ENCODE measurements at regions not wholly inside any gene's neighbourhood (a gene's known extent, or its start where the extent isn't known, plus 50 kb on each side); places are given as distances from the start of the nearest gene placed in this dataset.

- H3K4me3 ChIP-seq (ENCODE audit: low read length), result no peak overlapping the region
- no peaks in the 10 kb centered on the region for H3K36me3 ChIP-seq (ENCODE audit: control insufficient read depth, insufficient read depth, low read length)
- no peaks in the 10 kb centered on the region for H3K4me1 ChIP-seq (ENCODE audit: control insufficient read depth, insufficient read depth, low read length)
- no peak for DNase-seq (ENCODE audit: low read depth, low spot score)
- WGBS (ENCODE audit: insufficient coverage, insufficient read length), result no CpG with 5 or more reads among the region's 5 CpGs
- H3K27ac ChIP-seq (ENCODE audit: low read length), result no peak overlapping the region
- no peaks in the 10 kb centered on the region for H3K9me3 ChIP-seq (ENCODE audit: control insufficient read depth, insufficient read depth, low read length)
- H3K27me3 ChIP-seq (ENCODE audit: control insufficient read depth, insufficient read depth, low read length), result no peaks in the 10 kb centered on the region
Measured at GRCh38 chr13:55567721-55568625, 1572.7 kb upstream of the PRR20A start.

GRCh38 chr13:55569082-55569481 is 1571.6 kb upstream of the PRR20A start:
- H3K36me3 ChIP-seq (ENCODE audit: control insufficient read depth, insufficient read depth, low read length), result no peaks in the 10 kb centered on the region
- H3K4me1 ChIP-seq (ENCODE audit: control insufficient read depth, insufficient read depth, low read length), result no peaks in the 10 kb centered on the region
- H3K27me3 ChIP-seq (ENCODE audit: control insufficient read depth, insufficient read depth, low read length), result no peaks in the 10 kb centered on the region
- H3K9me3 ChIP-seq (ENCODE audit: control insufficient read depth, insufficient read depth, low read length), result no peaks in the 10 kb centered on the region
- no peak overlapping the region for H3K27ac ChIP-seq (ENCODE audit: low read length)
- DNase-seq (ENCODE audit: low read depth, low spot score), result no peak
- no peak overlapping the region for H3K4me3 ChIP-seq (ENCODE audit: low read length)

- H3K4me3 ChIP-seq (ENCODE audit: low read length), result no peak overlapping the region
- H3K4me1 ChIP-seq (ENCODE audit: control insufficient read depth, insufficient read depth, low read length), result no peaks in the 10 kb centered on the region
- no peaks in the 10 kb centered on the region for H3K27me3 ChIP-seq (ENCODE audit: control insufficient read depth, insufficient read depth, low read length)
- no peak overlapping the region for H3K27ac ChIP-seq (ENCODE audit: low read length)
- no peaks in the 10 kb centered on the region for H3K9me3 ChIP-seq (ENCODE audit: control insufficient read depth, insufficient read depth, low read length)
- no peaks in the 10 kb centered on the region for H3K36me3 ChIP-seq (ENCODE audit: control insufficient read depth, insufficient read depth, low read length)
- no peak for DNase-seq (ENCODE audit: low read depth, low spot score)
Measured at GRCh38 chr13:55569514-55569913, 1571.2 kb upstream of the PRR20A start.

GRCh38 chr13:55570371-55570770 is 1570.3 kb upstream of the PRR20A start:
- no peak overlapping the region for H3K27ac ChIP-seq (ENCODE audit: low read length)
- H3K4me1 ChIP-seq (ENCODE audit: control insufficient read depth, insufficient read depth, low read length), result no peaks in the 10 kb centered on the region
- no peaks in the 10 kb centered on the region for H3K36me3 ChIP-seq (ENCODE audit: control insufficient read depth, insufficient read depth, low read length)
- H3K27me3 ChIP-seq (ENCODE audit: control insufficient read depth, insufficient read depth, low read length), result no peaks in the 10 kb centered on the region
- no CpG with 5 or more reads among the region's 1 CpG for whole genome bisulfite sequencing (ENCODE audit: insufficient coverage, insufficient read length)
- H3K9me3 ChIP-seq (ENCODE audit: control insufficient read depth, insufficient read depth, low read length), result no peaks in the 10 kb centered on the region
- no peak overlapping the region for H3K4me3 ChIP-seq (ENCODE audit: low read length)
- no peak for DNase-seq (ENCODE audit: low read depth, low spot score)

- Histone ChIP-seq H3K9me3 (ENCODE audit: control insufficient read depth, insufficient read depth, low read length) (no peaks in the 10 kb centered on the region), H3K4me1 (ENCODE audit: control insufficient read depth, insufficient read depth, low read length) (no peaks in the 10 kb centered on the region), H3K27ac (ENCODE audit: low read length) (no peak overlapping the region), H3K36me3 (ENCODE audit: control insufficient read depth, insufficient read depth, low read length) (peaks cover 3% of the 10 kb centered on the region; the same call in 1 of the 2 replicates), H3K4me3 (ENCODE audit: low read length) (no peak overlapping the region), H3K27me3 (ENCODE audit: control insufficient read depth, insufficient read depth, low read length) (no peaks in the 10 kb centered on the region)
- DNase-seq (ENCODE audit: low read depth, low spot score), result no peak
- WGBS (ENCODE audit: insufficient coverage, insufficient read length), result no CpG with 5 or more reads among the region's 2 CpGs
Measured at GRCh38 chr13:55571237-55571867, 1569.4 kb upstream of the PRR20A start.

GRCh38 chr13:55572408-55572807 is 1568.3 kb upstream of the PRR20A start:
- no peaks in the 10 kb centered on the region for H3K9me3 ChIP-seq (ENCODE audit: control insufficient read depth, insufficient read depth, low read length)
- no peaks in the 10 kb centered on the region for H3K4me1 ChIP-seq (ENCODE audit: control insufficient read depth, insufficient read depth, low read length)
- no peak for DNase-seq (ENCODE audit: low read depth, low spot score)
- no peak overlapping the region for H3K4me3 ChIP-seq (ENCODE audit: low read length)
- no peaks in the 10 kb centered on the region for H3K27me3 ChIP-seq (ENCODE audit: control insufficient read depth, insufficient read depth, low read length)
- no peak overlapping the region for H3K27ac ChIP-seq (ENCODE audit: low read length)
- H3K36me3 ChIP-seq (ENCODE audit: control insufficient read depth, insufficient read depth, low read length), result peaks cover 14% of the 10 kb centered on the region

- no peak overlapping the region for H3K4me3 ChIP-seq (ENCODE audit: low read length)
- no peak overlapping the region for H3K27ac ChIP-seq (ENCODE audit: low read length)
- H3K9me3 ChIP-seq (ENCODE audit: control insufficient read depth, insufficient read depth, low read length), result no peaks in the 10 kb centered on the region
- no peaks in the 10 kb centered on the region for H3K27me3 ChIP-seq (ENCODE audit: control insufficient read depth, insufficient read depth, low read length)
- no CpG with 5 or more reads among the region's 2 CpGs for WGBS (ENCODE audit: insufficient coverage, insufficient read length)
- DNase-seq (ENCODE audit: low read depth, low spot score), result no peak
- H3K4me1 ChIP-seq (ENCODE audit: control insufficient read depth, insufficient read depth, low read length), result no peaks in the 10 kb centered on the region
- H3K36me3 ChIP-seq (ENCODE audit: control insufficient read depth, insufficient read depth, low read length), result peaks cover 19% of the 10 kb centered on the region
Measured at GRCh38 chr13:55572862-55573261, 1567.9 kb upstream of the PRR20A start.

GRCh38 chr13:55573565-55573964 is 1567.2 kb upstream of the PRR20A start:
- H3K4me1 ChIP-seq (ENCODE audit: control insufficient read depth, insufficient read depth, low read length), result no peaks in the 10 kb centered on the region

GRCh38 chr13:55576389-55576788 is 1564.3 kb upstream of the PRR20A start:
- Histone ChIP-seq H3K36me3 (ENCODE audit: control insufficient read depth, insufficient read depth, low read length) (peaks cover 25% of the 10 kb centered on the region), H3K4me3 (ENCODE audit: low read length) (peak overlapping the region; percentile 33; the same call in 1 of the 2 replicates)

More at GRCh38 chr13:55573565-55573964, 1567.2 kb upstream of the PRR20A start:
- no peak overlapping the region for H3K27ac ChIP-seq (ENCODE audit: low read length)
- DNase-seq (ENCODE audit: low read depth, low spot score), result no peak
- H3K27me3 ChIP-seq (ENCODE audit: control insufficient read depth, insufficient read depth, low read length), result no peaks in the 10 kb centered on the region
- no peaks in the 10 kb centered on the region for H3K9me3 ChIP-seq (ENCODE audit: control insufficient read depth, insufficient read depth, low read length)
- H3K36me3 ChIP-seq (ENCODE audit: control insufficient read depth, insufficient read depth, low read length), result peaks cover 21% of the 10 kb centered on the region
- no peak overlapping the region for H3K4me3 ChIP-seq (ENCODE audit: low read length)

GRCh38 chr13:55577082-55577846 is 1563.5 kb upstream of the PRR20A start:
- Histone ChIP-seq H3K9me3 (ENCODE audit: control insufficient read depth, insufficient read depth, low read length) (no peaks in the 10 kb centered on the region), H3K4me3 (ENCODE audit: low read length) (peak overlapping the region; percentile 33; the same call in 1 of the 2 replicates), H3K4me1 (ENCODE audit: control insufficient read depth, insufficient read depth, low read length) (no peaks in the 10 kb centered on the region), H3K27me3 (ENCODE audit: control insufficient read depth, insufficient read depth, low read length) (no peaks in the 10 kb centered on the region), H3K27ac (ENCODE audit: low read length) (peak overlapping the region; percentile 25), H3K36me3 (ENCODE audit: control insufficient read depth, insufficient read depth, low read length) (peaks cover 25% of the 10 kb centered on the region)
- DNase-seq (ENCODE audit: low read depth, low spot score), result no peak
- no CpG with 5 or more reads among the region's 1 CpG for WGBS (ENCODE audit: insufficient coverage, insufficient read length)

More at GRCh38 chr13:55576389-55576788, 1564.3 kb upstream of the PRR20A start:
- Histone ChIP-seq H3K27ac (ENCODE audit: low read length) (no peak overlapping the region), H3K4me1 (ENCODE audit: control insufficient read depth, insufficient read depth, low read length) (no peaks in the 10 kb centered on the region), H3K27me3 (ENCODE audit: control insufficient read depth, insufficient read depth, low read length) (no peaks in the 10 kb centered on the region), H3K9me3 (ENCODE audit: control insufficient read depth, insufficient read depth, low read length) (no peaks in the 10 kb centered on the region)
- WGBS (ENCODE audit: insufficient coverage, insufficient read length), result no CpG with 5 or more reads among the region's 4 CpGs
- DNase-seq (ENCODE audit: low read depth, low spot score), result no peak
